ENCODE measurements at regions not wholly inside any gene's neighbourhood (a gene's known extent, or its start where the extent isn't known, plus 50 kb on each side); places are given as distances from the start of the nearest gene placed in this dataset.

DNA sequence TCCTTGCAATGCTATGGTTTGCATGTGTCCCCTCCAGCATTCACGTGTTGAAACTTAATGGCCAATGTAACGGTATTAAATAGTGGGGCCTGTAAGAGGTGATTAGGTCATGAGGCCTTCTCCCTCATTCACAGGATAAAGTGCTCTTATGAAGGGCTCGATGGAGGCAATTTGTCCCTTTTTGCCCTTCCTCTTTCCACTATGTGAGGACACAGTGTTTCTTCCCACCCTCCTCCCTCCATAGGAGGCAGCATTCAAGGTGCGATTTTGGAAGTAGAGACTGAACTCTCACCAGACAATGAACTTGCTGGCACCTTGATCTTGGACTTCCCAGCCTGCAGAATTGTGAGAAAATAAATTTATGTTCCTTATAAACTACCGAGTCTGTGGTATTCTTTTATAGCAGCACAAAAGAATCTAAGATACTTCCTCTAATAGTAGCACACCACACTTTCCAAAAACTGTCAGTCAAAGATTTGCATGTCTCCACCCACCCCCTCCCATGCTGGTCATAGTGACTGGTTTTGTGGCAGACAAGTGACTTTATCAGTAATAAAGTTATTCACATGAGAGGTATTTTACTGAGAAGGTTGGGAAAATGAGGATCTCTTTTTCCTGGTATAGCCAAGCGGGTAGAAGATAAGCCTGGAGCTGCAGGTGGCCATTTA, 113.5 kb upstream of the TTC29 start:
- ATAC-seq, result no peak

DNA sequence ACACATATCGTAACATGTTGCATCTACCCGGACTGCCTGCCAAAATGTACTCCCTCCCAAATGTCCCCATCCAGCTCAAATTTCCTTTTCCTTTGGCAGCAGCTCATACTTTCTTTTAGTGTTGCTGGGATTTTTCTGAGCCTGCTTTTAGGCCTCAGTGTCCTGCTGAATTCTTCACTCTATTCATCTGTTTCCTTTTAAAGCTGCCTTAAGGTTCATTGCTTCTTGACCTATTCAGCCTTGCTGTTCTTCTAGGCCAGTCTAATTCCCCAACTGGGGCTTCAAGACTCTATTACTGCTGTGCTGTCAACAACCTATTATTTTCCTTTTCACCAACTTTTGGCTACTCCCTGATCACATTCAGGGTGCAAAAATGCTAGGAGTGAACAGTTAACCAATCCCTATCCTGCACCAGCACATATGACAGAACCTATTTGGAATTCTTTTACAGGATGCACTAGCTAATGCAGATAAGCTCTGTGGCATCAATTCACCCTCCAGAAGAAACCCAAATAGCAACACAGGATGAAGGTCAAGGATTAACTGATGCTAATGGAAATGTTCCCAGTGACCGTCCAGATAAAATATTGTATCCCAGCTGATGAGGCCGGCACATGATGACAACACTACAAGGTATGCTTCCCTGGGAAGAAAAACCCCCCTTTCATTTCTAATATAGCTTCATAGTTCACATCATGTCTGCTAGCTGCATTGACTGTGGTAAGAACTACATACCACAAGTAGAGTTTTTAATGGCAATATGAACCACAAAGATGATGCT, 114.7 kb upstream of the TTC29 start:
- ATAC-seq, result no peak
- TF ChIP-seq BACH2 (CRISPR knock-in tag; IDR thresholded peaks at IDR 0.05; ENCODE audit: borderline replicate concordance) (no peak), ZNF8 (CRISPR knock-in tag; IDR thresholded peaks at IDR 0.05) (no peak), ARNTL (CRISPR knock-in tag; IDR thresholded peaks at IDR 0.05; ENCODE audit: borderline replicate concordance, low read depth) (no peak), ZNF565 (CRISPR knock-in tag; conservative IDR thresholded peaks at IDR 0.05; ENCODE audit: low read depth) (no peak), ZFP30 (CRISPR knock-in tag; IDR thresholded peaks at IDR 0.05) (no peak), ZC3H10 (CRISPR knock-in tag; IDR thresholded peaks at IDR 0.05) (no peak), CSDC2 (CRISPR knock-in tag; IDR thresholded peaks at IDR 0.05) (no peak), ZFP3 (CRISPR knock-in tag; IDR thresholded peaks at IDR 0.05) (no peak), GLIS3 (CRISPR knock-in tag; IDR thresholded peaks at IDR 0.05) (no peak), PPARA (CRISPR knock-in tag; IDR thresholded peaks at IDR 0.05; ENCODE audit: borderline replicate concordance) (no peak)
- TF ChIP-seq, protein P1, sequence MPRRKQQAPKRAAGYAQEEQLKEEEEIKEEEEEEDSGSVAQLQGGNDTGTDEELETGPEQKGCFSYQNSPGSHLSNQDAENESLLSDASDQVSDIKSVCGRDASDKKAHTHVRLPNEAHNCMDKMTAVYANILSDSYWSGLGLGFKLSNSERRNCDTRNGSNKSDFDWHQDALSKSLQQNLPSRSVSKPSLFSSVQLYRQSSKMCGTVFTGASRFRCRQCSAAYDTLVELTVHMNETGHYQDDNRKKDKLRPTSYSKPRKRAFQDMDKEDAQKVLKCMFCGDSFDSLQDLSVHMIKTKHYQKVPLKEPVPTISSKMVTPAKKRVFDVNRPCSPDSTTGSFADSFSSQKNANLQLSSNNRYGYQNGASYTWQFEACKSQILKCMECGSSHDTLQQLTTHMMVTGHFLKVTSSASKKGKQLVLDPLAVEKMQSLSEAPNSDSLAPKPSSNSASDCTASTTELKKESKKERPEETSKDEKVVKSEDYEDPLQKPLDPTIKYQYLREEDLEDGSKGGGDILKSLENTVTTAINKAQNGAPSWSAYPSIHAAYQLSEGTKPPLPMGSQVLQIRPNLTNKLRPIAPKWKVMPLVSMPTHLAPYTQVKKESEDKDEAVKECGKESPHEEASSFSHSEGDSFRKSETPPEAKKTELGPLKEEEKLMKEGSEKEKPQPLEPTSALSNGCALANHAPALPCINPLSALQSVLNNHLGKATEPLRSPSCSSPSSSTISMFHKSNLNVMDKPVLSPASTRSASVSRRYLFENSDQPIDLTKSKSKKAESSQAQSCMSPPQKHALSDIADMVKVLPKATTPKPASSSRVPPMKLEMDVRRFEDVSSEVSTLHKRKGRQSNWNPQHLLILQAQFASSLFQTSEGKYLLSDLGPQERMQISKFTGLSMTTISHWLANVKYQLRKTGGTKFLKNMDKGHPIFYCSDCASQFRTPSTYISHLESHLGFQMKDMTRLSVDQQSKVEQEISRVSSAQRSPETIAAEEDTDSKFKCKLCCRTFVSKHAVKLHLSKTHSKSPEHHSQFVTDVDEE (CRISPR knock-in tag; IDR thresholded peaks at IDR 0.05), result no peak
- TF ChIP-seq, protein P2, sequence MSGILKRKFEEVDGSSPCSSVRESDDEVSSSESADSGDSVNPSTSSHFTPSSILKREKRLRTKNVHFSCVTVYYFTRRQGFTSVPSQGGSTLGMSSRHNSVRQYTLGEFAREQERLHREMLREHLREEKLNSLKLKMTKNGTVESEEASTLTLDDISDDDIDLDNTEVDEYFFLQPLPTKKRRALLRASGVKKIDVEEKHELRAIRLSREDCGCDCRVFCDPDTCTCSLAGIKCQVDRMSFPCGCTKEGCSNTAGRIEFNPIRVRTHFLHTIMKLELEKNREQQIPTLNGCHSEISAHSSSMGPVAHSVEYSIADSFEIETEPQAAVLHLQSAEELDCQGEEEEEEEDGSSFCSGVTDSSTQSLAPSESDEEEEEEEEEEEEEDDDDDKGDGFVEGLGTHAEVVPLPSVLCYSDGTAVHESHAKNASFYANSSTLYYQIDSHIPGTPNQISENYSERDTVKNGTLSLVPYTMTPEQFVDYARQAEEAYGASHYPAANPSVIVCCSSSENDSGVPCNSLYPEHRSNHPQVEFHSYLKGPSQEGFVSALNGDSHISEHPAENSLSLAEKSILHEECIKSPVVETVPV (CRISPR knock-in tag; IDR thresholded peaks at IDR 0.05), result no peak
- TF ChIP-seq, protein P3, sequence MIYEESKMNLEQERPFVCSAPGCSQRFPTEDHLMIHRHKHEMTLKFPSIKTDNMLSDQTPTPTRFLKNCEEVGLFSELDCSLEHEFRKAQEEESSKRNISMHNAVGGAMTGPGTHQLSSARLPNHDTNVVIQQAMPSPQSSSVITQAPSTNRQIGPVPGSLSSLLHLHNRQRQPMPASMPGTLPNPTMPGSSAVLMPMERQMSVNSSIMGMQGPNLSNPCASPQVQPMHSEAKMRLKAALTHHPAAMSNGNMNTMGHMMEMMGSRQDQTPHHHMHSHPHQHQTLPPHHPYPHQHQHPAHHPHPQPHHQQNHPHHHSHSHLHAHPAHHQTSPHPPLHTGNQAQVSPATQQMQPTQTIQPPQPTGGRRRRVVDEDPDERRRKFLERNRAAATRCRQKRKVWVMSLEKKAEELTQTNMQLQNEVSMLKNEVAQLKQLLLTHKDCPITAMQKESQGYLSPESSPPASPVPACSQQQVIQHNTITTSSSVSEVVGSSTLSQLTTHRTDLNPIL (CRISPR knock-in tag; IDR thresholded peaks at IDR 0.05; ENCODE audit: low read depth), result no peak

More for the DNA sequence above, 113.5 kb upstream of the TTC29 start:
- no peak for TF ChIP-seq ZNF70 (CRISPR knock-in tag; IDR thresholded peaks at IDR 0.05)

DNA sequence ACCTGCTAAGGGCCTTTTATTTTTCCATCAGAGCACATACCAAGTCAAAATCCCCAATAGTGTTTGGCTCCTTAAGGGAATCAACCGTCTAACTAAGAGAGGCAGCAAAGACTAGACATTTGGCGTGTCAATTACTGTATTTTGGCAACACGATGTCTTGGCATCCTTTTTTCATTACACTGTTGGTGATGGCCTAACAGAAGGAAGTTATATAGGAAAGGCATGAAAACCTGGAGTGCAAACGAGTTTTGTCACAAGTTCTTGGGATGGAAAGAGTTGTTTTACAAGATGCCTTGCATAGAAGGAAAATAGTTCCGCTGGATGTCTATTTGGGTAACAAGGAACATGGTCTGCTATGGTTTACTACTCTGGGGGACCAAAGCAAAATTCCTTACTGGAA, 119.2 kb upstream of the TTC29 start:
- no peak for ATAC-seq
- no peak for TF ChIP-seq ARNTL (CRISPR knock-in tag; IDR thresholded peaks at IDR 0.05; ENCODE audit: borderline replicate concordance, low read depth)
- no peak for TF ChIP-seq ZNF8 (CRISPR knock-in tag; IDR thresholded peaks at IDR 0.05)
- TF ChIP-seq BACH2 (CRISPR knock-in tag; IDR thresholded peaks at IDR 0.05; ENCODE audit: borderline replicate concordance), result no peak
- no peak for TF ChIP-seq TCF4 (CRISPR knock-in tag; IDR thresholded peaks at IDR 0.05; ENCODE audit: borderline replicate concordance)

DNA sequence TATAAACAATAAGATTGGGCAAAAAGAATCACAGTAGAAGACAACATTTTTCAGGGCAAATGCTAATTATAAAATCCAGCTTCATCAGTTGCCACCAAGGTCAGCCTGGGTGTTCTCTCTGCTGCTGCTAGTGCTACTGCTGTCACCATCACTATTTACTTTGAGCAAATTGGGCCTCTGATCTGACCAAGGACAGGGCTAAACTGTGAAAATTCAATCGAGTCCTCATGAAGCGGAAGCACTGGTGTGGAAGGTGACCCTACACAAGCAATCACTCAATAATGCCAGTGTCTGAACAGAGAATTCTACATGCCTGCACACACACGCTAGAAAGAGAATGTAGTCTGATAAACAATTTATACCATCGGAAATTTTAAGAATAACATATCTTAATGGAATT, 122.9 kb upstream of the TTC29 start:
- TF ChIP-seq TCF4 (CRISPR knock-in tag; IDR thresholded peaks at IDR 0.05; ENCODE audit: borderline replicate concordance) (no peak), GLIS3 (CRISPR knock-in tag; IDR thresholded peaks at IDR 0.05) (no peak)
- no peak for ATAC-seq

DNA sequence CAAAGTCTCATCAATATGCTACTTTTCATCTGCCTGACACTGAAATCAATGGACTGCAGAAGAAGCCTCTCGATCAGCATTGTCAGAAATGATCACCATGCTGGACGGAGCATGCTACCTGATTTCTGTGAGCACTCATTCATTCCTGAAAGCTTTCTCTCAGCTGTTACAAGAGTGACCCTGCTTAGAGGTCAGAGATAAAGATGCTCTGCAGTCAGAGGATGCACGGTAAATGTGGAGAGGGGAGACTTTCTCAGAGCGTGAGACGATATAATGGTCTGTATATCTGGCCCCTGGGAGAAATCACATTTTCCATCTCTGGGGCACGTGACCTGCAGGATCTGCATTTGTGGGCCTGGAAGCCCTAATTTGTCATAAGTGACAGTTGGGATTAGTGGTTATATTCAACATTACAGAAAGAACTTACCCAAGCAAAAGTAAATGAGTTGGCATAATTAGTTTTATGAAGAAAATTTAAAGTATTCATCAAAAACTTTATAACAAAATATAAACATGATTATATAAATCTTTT, 125.6 kb upstream of the TTC29 start:
- no peak for ATAC-seq
- TF ChIP-seq ARNTL (CRISPR knock-in tag; IDR thresholded peaks at IDR 0.05; ENCODE audit: borderline replicate concordance, low read depth) (no peak), CSDC2 (CRISPR knock-in tag; IDR thresholded peaks at IDR 0.05) (no peak), PPARA (CRISPR knock-in tag; IDR thresholded peaks at IDR 0.05; ENCODE audit: borderline replicate concordance) (no peak), ZFP3 (CRISPR knock-in tag; IDR thresholded peaks at IDR 0.05) (no peak), BACH2 (CRISPR knock-in tag; IDR thresholded peaks at IDR 0.05; ENCODE audit: borderline replicate concordance) (no peak), ZNF70 (CRISPR knock-in tag; IDR thresholded peaks at IDR 0.05) (no peak), TCF4 (CRISPR knock-in tag; IDR thresholded peaks at IDR 0.05; ENCODE audit: borderline replicate concordance) (no peak), ISL1 (CRISPR knock-in tag; IDR thresholded peaks at IDR 0.05) (no peak), ZNF8 (CRISPR knock-in tag; IDR thresholded peaks at IDR 0.05) (no peak)
- TF ChIP-seq, protein P3 (CRISPR knock-in tag; IDR thresholded peaks at IDR 0.05; ENCODE audit: low read depth), result no peak
- TF ChIP-seq, protein P4, sequence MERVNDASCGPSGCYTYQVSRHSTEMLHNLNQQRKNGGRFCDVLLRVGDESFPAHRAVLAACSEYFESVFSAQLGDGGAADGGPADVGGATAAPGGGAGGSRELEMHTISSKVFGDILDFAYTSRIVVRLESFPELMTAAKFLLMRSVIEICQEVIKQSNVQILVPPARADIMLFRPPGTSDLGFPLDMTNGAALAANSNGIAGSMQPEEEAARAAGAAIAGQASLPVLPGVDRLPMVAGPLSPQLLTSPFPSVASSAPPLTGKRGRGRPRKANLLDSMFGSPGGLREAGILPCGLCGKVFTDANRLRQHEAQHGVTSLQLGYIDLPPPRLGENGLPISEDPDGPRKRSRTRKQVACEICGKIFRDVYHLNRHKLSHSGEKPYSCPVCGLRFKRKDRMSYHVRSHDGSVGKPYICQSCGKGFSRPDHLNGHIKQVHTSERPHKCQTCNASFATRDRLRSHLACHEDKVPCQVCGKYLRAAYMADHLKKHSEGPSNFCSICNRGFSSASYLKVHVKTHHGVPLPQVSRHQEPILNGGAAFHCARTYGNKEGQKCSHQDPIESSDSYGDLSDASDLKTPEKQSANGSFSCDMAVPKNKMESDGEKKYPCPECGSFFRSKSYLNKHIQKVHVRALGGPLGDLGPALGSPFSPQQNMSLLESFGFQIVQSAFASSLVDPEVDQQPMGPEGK (CRISPR knock-in tag; IDR thresholded peaks at IDR 0.05; ENCODE audit: borderline replicate concordance), result no peak
- TF ChIP-seq, protein P1 (CRISPR knock-in tag; IDR thresholded peaks at IDR 0.05), result no peak
